OCI-LY7 (cell line): ENCODE measurements at regions not wholly inside any gene's neighbourhood (a gene's known extent, or its start where the extent isn't known, plus 50 kb on each side); places are given as distances from the start of the nearest gene placed in this dataset.
"Not testable (repeated sequence)": the region's sequence is repeated elsewhere in the genome, so short reads cannot be mapped to it uniquely, and the experiment has no call there.

Experiments used
- BruUV-seq: library from RNA; stranded (reverse); fragments of 400-500 nt; replicated peaks from 2 replicates; lab custom pipeline; 2021; lab: Mats Ljungman, UMichigan
- CTCF ChIA-PET: fragments of 300-600 bp; sonication (Branson Sonifier 250); formaldehyde crosslinking; loops from one replicate; lab custom pipeline; 2022; ENCODE audit warnings: antibody characterized with exemption; ENCODE audit not compliant: unreplicated experiment; lab: Charles Lee
- POLR2A ChIA-PET: fragments of 300-600 bp; sonication (Branson Sonifier 250); formaldehyde crosslinking; loops from one replicate; lab custom pipeline; 2022; ENCODE audit warnings: antibody characterized with exemption; lab: Charles Lee
- DNase-seq: peaks from one replicate; pipeline ENCODE4 v3.0.0-alpha.2; 2015; ENCODE audit warnings: low spot score
- H2AFZ ChIP-seq: fragments of 200-600 bp; sonication (generic), shearing (Covaris generic); 2 replicates; pipeline ENCODE4 v1.6.1; 2014; ENCODE audit warnings: mild to moderate bottlenecking, antibody characterized with exemption, low read length, moderate library complexity
- H3K27ac ChIP-seq: fragments of 200-600 bp; sonication (generic); 2 replicates; pipeline ENCODE4 v1.5.1; 2014; ENCODE audit warnings: mixed run types, low read depth, mild to moderate bottlenecking, moderate library complexity, low read length, inconsistent platforms; ENCODE audit not compliant: poor library complexity, severe bottlenecking
- H3K36me3 ChIP-seq: fragments of 200-600 bp; sonication (generic); 2 replicates; pipeline ENCODE4 v1.6.1; 2014; ENCODE audit warnings: mild to moderate bottlenecking, antibody characterized with exemption, low read length, moderate library complexity, mixed read lengths; ENCODE audit not compliant: insufficient read depth
- H3K4me1 ChIP-seq: fragments of 200-600 bp; sonication (generic); 2 replicates; pipeline ENCODE4 v1.5.1; 2014; ENCODE audit warnings: mild to moderate bottlenecking, low read length; ENCODE audit not compliant: insufficient read depth, poor library complexity, severe bottlenecking
- H3K4me2 ChIP-seq: fragments of 200-600 bp; sonication (generic); 2 replicates; pipeline ENCODE4 v1.6.1; 2014; ENCODE audit warnings: mild to moderate bottlenecking, low read length
- H3K4me3 ChIP-seq: fragments of 200-600 bp; sonication (generic); 2 replicates; pipeline ENCODE4 v1.5.1; 2014; ENCODE audit warnings: mild to moderate bottlenecking, low read depth, low read length; ENCODE audit not compliant: poor library complexity, severe bottlenecking
- H3K79me2 ChIP-seq: fragments of 200-600 bp; sonication (generic); 2 replicates; pipeline ENCODE4 v1.6.1; 2016; ENCODE audit warnings: low read depth, mild to moderate bottlenecking, low read length, moderate library complexity, mixed read lengths; ENCODE audit not compliant: insufficient read depth
- H3K9me2 ChIP-seq: fragments of 200-600 bp; sonication (generic); 2 replicates; pipeline ENCODE4 v1.6.1; 2016; ENCODE audit warnings: mild to moderate bottlenecking, low read length, mixed read lengths; ENCODE audit not compliant: insufficient read depth
- H3K9me3 ChIP-seq: fragments of 200-600 bp; sonication (generic); 2 replicates; pipeline ENCODE4 v1.6.1; 2014; ENCODE audit warnings: mild to moderate bottlenecking, mixed run types, low read length, mixed read lengths
- H4K20me1 ChIP-seq: fragments of 200-600 bp; sonication (generic); 2 replicates; pipeline ENCODE4 v1.6.1; 2014; ENCODE audit warnings: mild to moderate bottlenecking, antibody characterized with exemption, low read length, moderate library complexity, mixed read lengths; ENCODE audit not compliant: insufficient read depth
- EZH2phosphoT487 ChIP-seq: fragments of 200-600 bp; sonication (generic); IDR thresholded peaks from 2 replicates; pipeline ENCODE4 v1.6.1; 2018; ENCODE audit warnings: low read depth, borderline replicate concordance, mild to moderate bottlenecking, mixed run types, antibody characterized with exemption, low read length, moderate library complexity, mixed read lengths
- intact Hi-C: fragments of 100-400 bp; cut with micrococcal nuclease; formaldehyde crosslinking; loops from one replicate; pipeline ENCODE4 v1.10.0; 2022; ENCODE audit not compliant: unreplicated experiment
- TF ChIP-seq, protein P1 (sequence below): fragments of 200-600 bp; sonication (generic); conservative IDR thresholded peaks from 2 replicates; pipeline ENCODE4 v1.5.1; 2014; ENCODE audit warnings: mild to moderate bottlenecking, antibody characterized with exemption, low read length, moderate library complexity, mixed read lengths

DNA sequence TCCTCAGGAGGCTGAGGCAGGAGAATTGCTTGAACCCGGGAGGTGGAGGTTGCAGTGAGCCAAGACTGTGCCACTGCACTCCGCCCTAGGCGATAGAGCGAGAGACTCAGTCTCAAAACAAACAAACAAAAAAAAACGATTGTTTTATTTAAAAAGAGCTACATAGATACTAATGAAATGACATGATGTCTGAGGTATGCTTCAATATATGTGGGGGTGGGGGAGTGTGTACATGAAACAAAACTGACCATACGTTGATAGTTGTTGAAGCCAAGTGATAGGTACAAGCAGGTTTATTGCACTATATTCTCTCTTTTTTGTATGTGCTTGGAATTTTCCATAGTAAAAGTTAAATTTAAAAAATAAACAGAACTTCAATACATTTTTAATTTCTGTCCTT is 240.1 kb downstream of the TFAP2A start:
- no peaks in the 10 kb centered on the region for H4K20me1 ChIP-seq
- ChIA-PET CTCF (no interaction called here), POLR2A (interaction anchor here (0.7 kb wide), 1 partner anchor 28 kb away, joined by 3 read pairs; no protein-coding TSS in a partner anchor)
- no peak overlapping the region for H3K4me3 ChIP-seq
- no peaks in the 10 kb centered on the region for H3K4me1 ChIP-seq
- no peak for DNase-seq
- H3K4me2 ChIP-seq = no peak overlapping the region
- no peak overlapping the region for H3K27ac ChIP-seq
- no peaks in the 10 kb centered on the region for H3K9me2 ChIP-seq
- TF ChIP-seq EZH2phosphoT487 = no peak
- TF ChIP-seq, protein P1, sequence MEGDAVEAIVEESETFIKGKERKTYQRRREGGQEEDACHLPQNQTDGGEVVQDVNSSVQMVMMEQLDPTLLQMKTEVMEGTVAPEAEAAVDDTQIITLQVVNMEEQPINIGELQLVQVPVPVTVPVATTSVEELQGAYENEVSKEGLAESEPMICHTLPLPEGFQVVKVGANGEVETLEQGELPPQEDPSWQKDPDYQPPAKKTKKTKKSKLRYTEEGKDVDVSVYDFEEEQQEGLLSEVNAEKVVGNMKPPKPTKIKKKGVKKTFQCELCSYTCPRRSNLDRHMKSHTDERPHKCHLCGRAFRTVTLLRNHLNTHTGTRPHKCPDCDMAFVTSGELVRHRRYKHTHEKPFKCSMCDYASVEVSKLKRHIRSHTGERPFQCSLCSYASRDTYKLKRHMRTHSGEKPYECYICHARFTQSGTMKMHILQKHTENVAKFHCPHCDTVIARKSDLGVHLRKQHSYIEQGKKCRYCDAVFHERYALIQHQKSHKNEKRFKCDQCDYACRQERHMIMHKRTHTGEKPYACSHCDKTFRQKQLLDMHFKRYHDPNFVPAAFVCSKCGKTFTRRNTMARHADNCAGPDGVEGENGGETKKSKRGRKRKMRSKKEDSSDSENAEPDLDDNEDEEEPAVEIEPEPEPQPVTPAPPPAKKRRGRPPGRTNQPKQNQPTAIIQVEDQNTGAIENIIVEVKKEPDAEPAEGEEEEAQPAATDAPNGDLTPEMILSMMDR = no peak
- H2AFZ ChIP-seq = no peak overlapping the region
- no peaks in the 10 kb centered on the region for H3K79me2 ChIP-seq
- H3K9me3 ChIP-seq = no peaks in the 10 kb centered on the region
- intact Hi-C loops = no loop called here
- BruUV-seq = no TSS peak
- no peaks in the 10 kb centered on the region for H3K36me3 ChIP-seq

DNA sequence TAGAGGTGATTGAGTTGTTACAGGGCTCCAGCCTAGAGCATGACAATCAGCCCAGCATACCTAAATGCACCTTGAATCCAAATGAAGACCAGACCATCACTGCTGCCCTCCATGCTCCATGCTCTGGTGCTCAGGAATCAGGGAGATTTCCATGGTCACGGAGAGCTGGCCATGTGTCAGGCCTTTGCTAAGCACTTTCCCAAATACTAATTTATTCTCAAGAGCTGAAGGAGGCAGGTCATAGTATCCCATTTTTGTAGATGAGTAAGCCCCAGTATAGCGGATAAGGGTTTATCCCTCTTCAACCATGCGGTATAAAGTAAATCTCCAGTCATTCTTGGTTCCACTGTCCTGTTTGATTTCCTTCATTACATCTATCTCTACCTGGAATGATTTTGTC is 240.8 kb downstream of the TFAP2A start:
- Histone ChIP-seq H3K4me2 (no peak overlapping the region), H3K9me3 (no peaks in the 10 kb centered on the region), H3K79me2 (no peaks in the 10 kb centered on the region), H4K20me1 (no peaks in the 10 kb centered on the region), H3K36me3 (no peaks in the 10 kb centered on the region), H3K4me3 (no peak overlapping the region), H3K4me1 (no peaks in the 10 kb centered on the region), H3K27ac (no peak overlapping the region), H3K9me2 (no peaks in the 10 kb centered on the region), H2AFZ (no peak overlapping the region)
- DNase-seq = no peak
- intact Hi-C loops = no loop called here
- POLR2A ChIA-PET = no interaction called here
- BruUV-seq = no TSS peak
- CTCF ChIA-PET = no interaction called here
- TF ChIP-seq, protein P1 = no peak
- TF ChIP-seq EZH2phosphoT487 = no peak

DNA sequence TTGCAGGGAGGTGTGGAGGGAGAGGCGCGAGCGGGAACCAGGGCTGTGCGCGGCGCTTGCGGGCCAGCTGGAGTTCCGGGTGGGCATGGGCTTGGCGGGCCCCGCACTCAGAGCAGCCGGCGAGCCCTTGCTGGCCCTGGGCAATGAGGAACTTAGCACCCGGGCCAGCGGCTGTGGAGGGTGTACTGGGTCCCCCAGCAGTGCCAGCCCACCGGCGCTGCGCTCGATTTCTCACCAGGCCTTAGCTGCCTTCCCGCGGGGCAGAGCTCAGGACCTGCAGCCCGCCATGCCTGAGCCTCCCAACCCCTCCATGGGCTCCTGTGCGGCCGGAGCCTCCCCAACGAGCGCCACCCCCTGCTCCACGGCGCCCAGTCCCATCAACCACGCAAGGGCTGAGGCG is 243.2 kb downstream of the TFAP2A start:
- intact Hi-C loops, BruUV-seq, H3K4me2 ChIP-seq, H4K20me1 ChIP-seq, H3K4me1 ChIP-seq, H2AFZ ChIP-seq, H3K9me3 ChIP-seq, H3K4me3 ChIP-seq, POLR2A ChIA-PET, CTCF ChIA-PET, H3K9me2 ChIP-seq, H3K27ac ChIP-seq, H3K36me3 ChIP-seq, H3K79me2 ChIP-seq, DNase-seq: not testable (repeated sequence)
